NCI-H460 (cell line): ENCODE measurements at regions not wholly inside any gene's neighbourhood (a gene's known extent, or its start where the extent isn't known, plus 50 kb on each side); places are given as distances from the start of the nearest gene placed in this dataset.

Experiments used
- DNase-seq: peaks from one replicate; pipeline ENCODE4 v3.0.0-alpha.2; 2016; ENCODE audit warnings: low read depth; ENCODE audit errors: extremely low read depth

- no peak for DNase-seq
Measured at GRCh38 chr14:94998110-94998509, 159.2 kb downstream of the DICER1 start.

DNA sequence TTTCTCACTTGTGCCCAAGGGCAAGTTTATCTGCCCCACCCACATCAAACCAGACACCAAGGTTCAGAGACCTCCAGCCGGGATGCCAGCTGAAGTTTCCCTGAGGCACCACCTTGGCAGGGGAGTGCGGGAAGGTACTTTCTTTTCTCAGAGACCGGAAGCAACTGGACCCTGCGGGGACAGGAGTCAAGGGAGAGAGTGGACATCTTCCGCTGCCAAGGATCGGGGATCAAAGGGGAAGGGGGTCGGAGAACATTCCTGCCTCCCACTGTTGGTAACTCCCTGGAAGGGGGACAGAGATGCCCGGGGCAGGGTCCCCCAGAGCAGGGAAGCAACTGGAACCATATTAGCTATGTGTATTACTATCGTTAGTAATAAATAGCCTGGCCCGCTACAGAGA, 161.8 kb downstream of the DICER1 start:
- DNase-seq: no peak

DNA sequence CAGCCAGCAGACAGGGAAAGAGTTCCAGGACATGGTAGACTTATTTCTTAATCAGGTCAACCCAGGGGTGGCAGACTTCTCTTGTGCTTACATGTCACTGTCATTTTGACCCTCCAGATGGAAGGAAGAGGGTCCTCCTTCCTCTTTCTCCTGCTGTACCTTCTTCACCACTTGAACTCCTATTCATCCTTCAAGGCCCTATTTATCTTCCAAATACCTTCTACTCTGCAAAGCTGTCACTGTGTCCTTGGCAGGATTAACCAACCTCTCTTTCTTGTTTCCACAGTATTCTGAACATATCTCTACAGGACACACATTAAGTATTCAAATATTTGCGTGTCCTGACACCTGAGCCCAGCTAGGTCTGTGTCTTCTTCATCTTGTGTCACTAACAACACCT, 163.1 kb downstream of the DICER1 start:
- no peak for DNase-seq

DNA sequence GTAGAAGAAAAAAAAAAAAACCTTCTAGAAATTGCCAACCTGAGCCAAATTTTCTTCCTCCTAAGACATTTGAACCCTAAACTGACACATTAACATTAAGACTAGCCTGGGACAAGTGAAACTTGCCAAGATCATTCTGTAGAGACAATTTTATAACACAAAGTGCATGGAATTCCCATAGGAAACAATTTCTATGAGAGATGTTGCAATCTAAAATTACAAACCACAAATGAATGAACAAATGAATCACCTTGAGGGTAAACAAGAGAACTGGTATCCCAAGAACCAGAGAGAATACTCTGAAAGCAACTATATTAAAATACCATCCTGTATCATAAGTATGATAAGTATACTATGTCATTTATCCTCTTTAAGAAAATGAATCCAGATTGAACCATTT, 165.3 kb downstream of the DICER1 start:
- DNase-seq: no peak

DNA sequence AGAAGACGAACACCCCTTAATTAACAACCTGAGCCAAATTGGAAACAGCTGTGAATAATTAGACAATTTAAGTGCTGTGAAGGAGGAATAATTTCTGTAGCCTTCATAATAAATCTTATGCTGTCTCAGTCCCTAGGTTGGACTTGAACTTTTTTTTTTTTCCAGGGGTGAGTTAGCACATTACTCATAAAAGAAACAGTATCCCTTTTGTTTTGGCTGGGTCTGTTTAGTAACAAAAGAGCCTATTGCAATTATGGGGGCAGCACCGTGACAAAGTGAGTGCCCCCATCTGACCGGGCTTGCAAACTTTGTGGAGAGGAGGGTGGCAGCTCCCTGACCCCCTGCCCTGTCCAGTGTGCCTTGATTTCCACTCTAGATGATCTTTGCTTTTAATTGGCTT, 167.4 kb downstream of the DICER1 start:
- no peak for DNase-seq

GRCh38 chr14:94989417-94989816, 167.9 kb downstream of the DICER1 start:
- no peak for DNase-seq

- DNase-seq: no peak
Measured at GRCh38 chr14:94987409-94987808, 169.9 kb downstream of the DICER1 start.

DNA sequence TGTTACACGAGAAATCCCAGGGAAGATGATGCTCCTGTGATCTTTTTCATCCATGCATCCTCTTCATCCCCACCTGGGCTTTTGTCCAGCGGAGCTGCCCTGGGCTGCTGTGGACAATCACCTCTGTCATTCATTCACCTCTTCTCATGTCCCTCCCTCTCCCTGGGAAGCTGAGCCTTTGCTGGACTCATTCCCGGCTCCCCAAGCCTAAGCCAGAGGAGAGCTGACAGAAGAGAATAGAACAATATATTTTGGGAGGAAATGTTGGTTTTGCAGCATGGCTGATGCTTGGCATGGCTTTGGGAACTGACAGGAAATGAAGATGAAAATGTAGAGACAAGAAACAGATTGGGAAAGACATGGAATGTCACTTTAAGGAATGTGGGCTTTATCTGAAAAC, 177.4 kb downstream of the DICER1 start:
- DNase-seq: no peak

GRCh38 chr14:94977016-94977415, 180.3 kb downstream of the DICER1 start:
- no peak for DNase-seq

DNA sequence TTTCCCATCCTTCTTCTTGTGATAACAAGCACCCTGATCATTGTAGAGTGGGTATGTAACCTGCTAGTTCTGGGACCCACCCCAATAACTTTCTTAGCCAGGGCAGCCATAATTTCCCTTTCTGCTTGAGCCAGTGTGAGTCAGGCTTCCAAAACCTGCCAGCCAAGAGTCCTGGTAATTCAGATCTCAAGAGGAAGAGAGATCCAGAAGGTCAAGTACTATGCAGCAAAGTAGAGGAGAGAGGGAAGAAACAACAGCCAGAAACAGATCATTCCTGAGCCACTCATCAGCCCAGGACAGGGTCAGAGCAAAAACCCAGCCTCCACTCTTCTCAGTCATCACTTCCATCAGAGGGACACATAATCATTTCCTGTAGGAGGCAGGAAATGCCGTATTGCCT, 182.0 kb downstream of the DICER1 start:
- DNase-seq: no peak

DNA sequence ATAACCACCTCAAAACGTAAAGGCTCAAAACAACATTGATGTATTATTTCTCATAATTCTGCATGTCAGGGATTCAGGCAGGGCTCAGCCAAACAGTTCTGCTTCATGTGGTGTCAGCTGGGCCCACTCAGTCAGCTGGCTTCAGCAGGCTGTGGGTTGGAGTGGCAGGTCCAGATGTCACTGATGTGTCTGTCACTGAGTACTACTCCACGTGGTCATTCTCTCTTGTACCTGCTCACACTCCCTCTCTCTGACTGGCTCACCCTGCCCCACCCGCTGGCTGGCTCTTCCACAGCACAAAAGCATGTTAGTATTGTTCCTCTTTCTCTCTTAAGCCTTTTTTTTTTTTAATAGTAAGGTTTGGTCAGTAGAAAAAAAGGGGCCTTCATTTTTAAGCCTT, 182.4 kb downstream of the DICER1 start:
- no peak for DNase-seq

DNA sequence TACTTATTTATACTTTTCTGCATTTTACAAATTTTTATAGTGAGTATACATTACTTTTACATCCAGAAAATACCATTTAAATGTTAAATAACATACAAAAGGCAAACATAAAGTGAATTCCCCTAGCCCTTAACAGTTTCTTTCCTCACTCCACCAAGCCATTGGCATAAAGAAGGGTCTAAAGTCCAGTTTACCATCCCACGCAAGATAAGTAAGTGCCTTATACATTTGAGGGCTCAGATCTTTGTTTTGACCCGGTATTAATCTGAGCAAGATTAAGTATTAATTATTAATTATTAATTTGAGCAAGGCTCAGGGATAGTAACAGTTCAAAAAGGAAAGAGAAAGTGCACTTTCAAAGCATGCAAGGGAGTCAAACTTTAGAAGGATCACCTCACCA, 182.9 kb downstream of the DICER1 start:
- no peak for DNase-seq

DNA sequence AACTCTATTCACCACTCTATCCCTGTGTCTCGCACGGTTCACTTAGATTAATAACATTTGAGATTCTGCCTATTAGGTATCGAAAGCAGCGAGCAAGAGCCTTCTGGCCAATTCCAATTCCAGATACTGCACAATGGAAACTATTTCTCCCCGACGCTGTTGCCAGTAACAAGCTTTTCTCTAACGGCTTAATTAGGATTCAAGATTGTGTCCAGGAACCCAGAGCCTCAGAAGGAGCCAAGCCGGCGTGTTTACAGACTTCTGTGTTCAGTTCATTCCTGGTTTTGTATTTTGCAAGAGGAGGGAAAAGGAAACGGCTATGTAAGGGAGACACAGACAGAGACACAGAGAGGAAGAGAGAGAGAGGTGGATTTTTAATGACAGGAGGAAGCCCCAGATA, 185.6 kb downstream of the DICER1 start:
- DNase-seq: no peak

DNA sequence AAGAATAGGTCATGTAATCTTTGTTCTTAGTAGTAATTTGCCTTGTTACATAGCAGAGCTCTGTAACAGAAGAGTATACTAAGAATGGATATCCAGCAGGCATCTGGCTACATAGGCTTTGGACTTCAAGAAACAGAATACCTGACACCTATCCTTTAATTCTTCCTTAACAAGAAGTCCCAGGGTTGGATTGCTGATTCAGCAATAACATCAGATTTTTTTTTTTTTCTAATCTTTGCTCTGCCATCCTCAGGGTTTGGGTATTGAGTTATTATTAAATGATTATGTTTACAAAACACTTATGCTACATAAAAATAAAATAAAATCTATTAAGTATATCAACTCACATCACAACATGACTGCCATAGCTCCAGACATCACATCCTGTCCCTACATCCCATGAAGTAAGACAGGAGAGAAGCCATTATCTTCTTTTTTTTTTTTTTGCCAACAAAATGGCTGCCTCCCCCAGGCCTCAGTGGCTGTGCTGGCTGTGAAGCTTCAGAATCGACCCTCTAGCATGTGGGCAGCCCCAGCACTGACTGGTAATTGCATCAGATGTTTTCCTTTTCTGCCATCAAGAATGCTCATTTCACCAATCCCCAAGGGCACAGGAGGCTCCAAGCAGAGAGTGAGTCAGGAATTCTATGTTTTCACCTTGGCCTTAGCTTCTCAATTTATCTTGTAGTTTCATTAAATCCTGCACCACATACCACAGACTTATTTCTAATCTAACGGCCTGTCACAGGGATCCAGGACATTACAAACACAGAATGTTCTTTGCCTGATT, 186.2 kb downstream of the DICER1 start:
- DNase-seq: no peak

DNA sequence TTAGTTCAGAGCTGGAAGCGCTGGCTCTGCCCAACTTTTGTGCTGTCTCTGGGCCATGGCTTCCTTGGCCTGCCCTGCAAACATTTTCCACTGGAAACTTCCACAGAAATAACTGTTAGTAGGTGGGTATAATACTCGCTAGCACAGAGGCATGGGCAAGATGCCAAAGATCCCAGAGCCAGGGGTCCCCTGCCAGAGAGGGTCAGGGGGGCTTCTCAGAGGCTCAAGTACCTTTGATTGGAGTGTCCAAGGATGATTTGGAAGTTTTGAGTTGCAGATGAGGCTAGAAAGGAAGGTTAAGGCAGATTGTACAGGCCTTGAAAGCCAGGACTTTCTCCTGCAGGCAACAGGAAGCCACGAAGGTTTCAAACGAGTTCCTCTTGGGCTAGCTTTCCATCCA, 187.6 kb downstream of the DICER1 start:
- no peak for DNase-seq

DNA sequence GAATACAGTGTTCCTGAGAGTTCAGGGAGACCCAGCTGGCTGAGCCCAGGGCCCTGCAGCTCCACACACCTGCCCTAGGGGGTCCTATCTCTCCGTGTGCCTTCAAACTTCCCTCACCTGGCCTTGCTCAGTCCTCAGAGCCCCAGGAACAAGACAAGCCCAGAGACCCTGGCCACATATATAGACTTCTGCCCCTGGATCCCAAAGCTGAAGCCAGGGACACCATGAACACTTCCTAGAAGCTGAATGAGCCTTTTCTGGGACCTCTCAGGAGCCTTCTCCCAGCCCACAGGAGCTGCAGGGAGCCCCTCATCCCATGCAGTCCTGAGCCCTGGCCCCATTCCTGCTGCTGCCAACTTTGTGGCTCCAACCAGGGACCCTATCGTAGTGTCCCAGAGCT, 190.5 kb downstream of the DICER1 start:
- no peak for DNase-seq

GRCh38 chr14:94966344-94966743, 191.0 kb downstream of the DICER1 start:
- no peak for DNase-seq

- no peak for DNase-seq
Measured at GRCh38 chr14:94965551-94966313, 191.6 kb downstream of the DICER1 start.

GRCh38 chr14:94964931-94965330, 192.4 kb downstream of the DICER1 start:
- DNase-seq: no peak

DNA sequence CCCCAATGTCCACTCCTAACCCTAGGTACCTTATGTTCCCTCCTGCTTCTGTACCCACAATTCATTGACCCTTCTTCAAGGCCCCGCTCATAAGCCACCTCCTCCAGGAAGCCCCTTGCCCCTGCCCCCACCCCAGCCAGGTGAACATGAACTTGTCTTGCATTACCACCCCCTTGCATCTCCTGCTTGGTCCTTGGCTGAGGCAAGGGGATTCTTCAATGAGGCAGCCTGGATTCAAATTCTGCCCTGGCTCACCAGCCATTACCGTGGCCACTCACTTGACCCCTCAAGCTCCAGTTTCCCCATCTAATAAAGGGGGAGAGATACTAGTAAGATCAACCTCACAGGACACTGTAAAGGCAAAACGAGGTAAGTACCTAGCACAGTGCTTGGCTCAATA, 193.1 kb downstream of the DICER1 start:
- DNase-seq: no peak

DNA sequence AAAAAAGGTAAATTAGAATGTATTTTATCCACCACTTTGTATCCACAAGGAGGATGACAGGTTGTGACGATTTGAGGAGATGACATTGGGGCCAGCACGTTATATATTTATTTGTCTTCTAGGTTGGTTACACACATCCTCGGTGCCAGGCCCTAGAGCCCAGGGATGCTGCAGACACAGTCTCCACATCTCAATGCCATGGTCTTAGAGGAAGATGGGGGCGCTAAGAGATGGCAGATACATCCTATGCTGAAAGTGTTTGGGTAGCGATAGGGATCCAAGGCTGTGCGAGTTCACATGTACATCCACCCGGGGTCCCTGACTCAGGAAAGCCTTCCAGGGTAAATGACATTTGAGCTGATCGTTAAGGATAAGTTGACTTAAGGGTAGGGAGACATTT, 193.1 kb upstream of the GSC start:
- no peak for DNase-seq

DNA sequence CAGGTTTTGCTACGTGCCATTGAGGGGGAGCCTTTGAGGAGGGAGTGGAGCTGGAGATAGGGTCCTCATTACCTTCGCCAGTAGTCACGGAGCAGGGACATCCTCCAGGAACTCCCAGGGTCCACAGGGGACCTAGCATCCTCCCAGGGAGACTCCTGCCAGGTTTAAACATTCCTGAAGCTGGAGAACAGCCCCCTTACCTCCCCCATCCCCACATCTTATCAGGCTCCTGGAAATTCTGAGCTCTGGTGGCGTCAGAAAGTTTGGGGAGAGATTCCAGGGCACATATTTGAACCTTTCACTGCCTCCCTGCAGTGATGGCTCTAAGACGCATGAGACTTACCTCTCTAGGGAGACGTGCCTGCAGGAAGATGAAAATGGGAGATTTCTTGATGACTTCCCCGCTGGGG, 192.3 kb upstream of the GSC start:
- DNase-seq: no peak
